ENCODE measurements at regions not wholly inside any gene's neighbourhood (a gene's known extent, or its start where the extent isn't known, plus 50 kb on each side); places are given as distances from the start of the nearest gene placed in this dataset.

GRCh38 chr3:187838016-187838540 lies 92.8 kb upstream of the BCL6 start:
- no peak for TF ChIP-seq CTCF (IDR thresholded peaks at IDR 0.05)
- TF ChIP-seq POLR2A (IDR thresholded peaks at IDR 0.05), result no peak

Measured in lower leg skin (tissue), 3 donors.